ENCODE measurements at regions not wholly inside any gene's neighbourhood (a gene's known extent, or its start where the extent isn't known, plus 50 kb on each side); places are given as distances from the start of the nearest gene placed in this dataset.

- DNase-seq (ENCODE audit: low spot score): no peak
Observed at GRCh38 chr1:239826736-239827135, 264.9 kb upstream of the FMN2 start.

GRCh38 chr1:239829535-239829934 is 262.1 kb upstream of the FMN2 start:
- DNase-seq (ENCODE audit: low spot score): no peak

- DNase-seq (ENCODE audit: low spot score): no peak
Observed at GRCh38 chr1:239831577-239832355, 259.9 kb upstream of the FMN2 start.

GRCh38 chr1:239833723-239834122 is 258.0 kb upstream of the FMN2 start:
- DNase-seq (ENCODE audit: low spot score): no peak

- DNase-seq (ENCODE audit: low spot score): no peak
Observed at GRCh38 chr1:239835946-239836440, 255.7 kb upstream of the FMN2 start.

- DNase-seq (ENCODE audit: low spot score): no peak
Observed at GRCh38 chr1:239840336-239840735, 251.3 kb upstream of the FMN2 start.

GRCh38 chr1:239840790-239841189 is 250.9 kb upstream of the FMN2 start:
- DNase-seq (ENCODE audit: low spot score): no peak

- DNase-seq (ENCODE audit: low spot score): no peak
Observed at GRCh38 chr1:239841631-239842030, 250.1 kb upstream of the FMN2 start.

- DNase-seq (ENCODE audit: low spot score): no peak
Observed at GRCh38 chr1:239843541-239843940, 248.1 kb upstream of the FMN2 start.

GRCh38 chr1:239844833-239845232 is 246.8 kb upstream of the FMN2 start:
- DNase-seq (ENCODE audit: low spot score): no peak

GRCh38 chr1:239854922-239855321 is 236.8 kb upstream of the FMN2 start:
- DNase-seq (ENCODE audit: low spot score): no peak

GRCh38 chr1:239856067-239856466 is 235.6 kb upstream of the FMN2 start:
- no peak for DNase-seq (ENCODE audit: low spot score)

- no peak for DNase-seq (ENCODE audit: low spot score)
Observed at GRCh38 chr1:239856924-239857323, 234.8 kb upstream of the FMN2 start.

- no peak for DNase-seq (ENCODE audit: low spot score)
Observed at GRCh38 chr1:239858057-239858456, 233.6 kb upstream of the FMN2 start.

GRCh38 chr1:239858529-239858928 is 233.2 kb upstream of the FMN2 start:
- no peak for DNase-seq (ENCODE audit: low spot score)

GRCh38 chr1:239861985-239862384 is 229.7 kb upstream of the FMN2 start:
- no peak for DNase-seq (ENCODE audit: low spot score)

- DNase-seq (ENCODE audit: low spot score): no peak
Observed at GRCh38 chr1:239868058-239868832, 223.4 kb upstream of the FMN2 start.

- DNase-seq (ENCODE audit: low spot score): no peak
Observed at GRCh38 chr1:239870194-239870593, 221.5 kb upstream of the FMN2 start.

GRCh38 chr1:239872626-239873025 is 219.1 kb upstream of the FMN2 start:
- DNase-seq (ENCODE audit: low spot score): no peak

- DNase-seq (ENCODE audit: low spot score): no peak
Observed at GRCh38 chr1:239874831-239875230, 216.9 kb upstream of the FMN2 start.

GRCh38 chr1:239879321-239880170 is 212.1 kb upstream of the FMN2 start:
- DNase-seq (ENCODE audit: low spot score): no peak

- no peak for DNase-seq (ENCODE audit: low spot score)
Observed at GRCh38 chr1:239882967-239883366, 208.7 kb upstream of the FMN2 start.

All from RKO (cell line).